ENCODE measurements at regions not wholly inside any gene's neighbourhood (a gene's known extent, or its start where the extent isn't known, plus 50 kb on each side); places are given as distances from the start of the nearest gene placed in this dataset.

GRCh38 chr5:30802961-30803705 is 390.4 kb upstream of the CDH6 start:
- TF ChIP-seq CTCF (IDR thresholded peaks at IDR 0.05) = no peak
- no peak for TF ChIP-seq POLR2A (IDR thresholded peaks at IDR 0.05)

Measured in Peyer's patch (tissue), 4 donors.